ENCODE measurements at regions not wholly inside any gene's neighbourhood (a gene's known extent, or its start where the extent isn't known, plus 50 kb on each side); places are given as distances from the start of the nearest gene placed in this dataset.
"Not testable (repeated sequence)": the region's sequence is repeated elsewhere in the genome, so short reads cannot be mapped to it uniquely, and the experiment has no call there.

DNA sequence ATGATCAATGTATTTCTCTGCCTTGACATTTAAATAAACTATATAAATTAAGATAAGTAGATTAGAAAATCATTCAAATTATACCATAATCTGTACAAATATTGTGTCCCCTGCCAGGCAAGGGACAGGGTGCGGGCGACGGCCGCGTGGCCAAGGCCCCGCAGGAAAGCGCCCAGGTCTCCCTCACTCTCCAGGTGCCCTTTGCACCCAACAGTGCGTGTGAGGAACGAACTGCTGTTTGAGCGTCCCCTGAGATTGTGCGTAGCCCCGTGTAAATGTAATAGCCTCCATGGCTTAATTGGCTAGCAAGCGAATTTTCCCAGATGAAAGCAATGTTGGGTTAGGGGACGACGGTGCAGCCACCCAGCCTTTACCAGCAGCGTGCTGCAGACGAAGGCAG, 161.4 kb downstream of the SYT15 start:
- TF ChIP-seq, protein P1, sequence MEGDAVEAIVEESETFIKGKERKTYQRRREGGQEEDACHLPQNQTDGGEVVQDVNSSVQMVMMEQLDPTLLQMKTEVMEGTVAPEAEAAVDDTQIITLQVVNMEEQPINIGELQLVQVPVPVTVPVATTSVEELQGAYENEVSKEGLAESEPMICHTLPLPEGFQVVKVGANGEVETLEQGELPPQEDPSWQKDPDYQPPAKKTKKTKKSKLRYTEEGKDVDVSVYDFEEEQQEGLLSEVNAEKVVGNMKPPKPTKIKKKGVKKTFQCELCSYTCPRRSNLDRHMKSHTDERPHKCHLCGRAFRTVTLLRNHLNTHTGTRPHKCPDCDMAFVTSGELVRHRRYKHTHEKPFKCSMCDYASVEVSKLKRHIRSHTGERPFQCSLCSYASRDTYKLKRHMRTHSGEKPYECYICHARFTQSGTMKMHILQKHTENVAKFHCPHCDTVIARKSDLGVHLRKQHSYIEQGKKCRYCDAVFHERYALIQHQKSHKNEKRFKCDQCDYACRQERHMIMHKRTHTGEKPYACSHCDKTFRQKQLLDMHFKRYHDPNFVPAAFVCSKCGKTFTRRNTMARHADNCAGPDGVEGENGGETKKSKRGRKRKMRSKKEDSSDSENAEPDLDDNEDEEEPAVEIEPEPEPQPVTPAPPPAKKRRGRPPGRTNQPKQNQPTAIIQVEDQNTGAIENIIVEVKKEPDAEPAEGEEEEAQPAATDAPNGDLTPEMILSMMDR (tag by site-specific recombination; IDR thresholded peaks at IDR 0.05), result not testable (repeated sequence)
- not testable (repeated sequence) for TF ChIP-seq ZNF785 (tag by site-specific recombination; IDR thresholded peaks at IDR 0.05); ZNF10 (tag by site-specific recombination; IDR thresholded peaks at IDR 0.05); ZNF274 (IDR thresholded peaks at IDR 0.05; ENCODE audit: low read length); ZNF274 (tag by site-specific recombination; IDR thresholded peaks at IDR 0.05; ENCODE audit: borderline replicate concordance); ZNF48 (tag by site-specific recombination; IDR thresholded peaks at IDR 0.05); ZNF324 (tag by site-specific recombination; IDR thresholded peaks at IDR 0.05); ZEB2 (tag by site-specific recombination; IDR thresholded peaks at IDR 0.05); ZNF292 (tag by site-specific recombination; IDR thresholded peaks at IDR 0.05; ENCODE audit: borderline replicate concordance, low read depth); MYNN (tag by site-specific recombination; IDR thresholded peaks at IDR 0.05; ENCODE audit: borderline replicate concordance)
- TF ChIP-seq, protein P2, sequence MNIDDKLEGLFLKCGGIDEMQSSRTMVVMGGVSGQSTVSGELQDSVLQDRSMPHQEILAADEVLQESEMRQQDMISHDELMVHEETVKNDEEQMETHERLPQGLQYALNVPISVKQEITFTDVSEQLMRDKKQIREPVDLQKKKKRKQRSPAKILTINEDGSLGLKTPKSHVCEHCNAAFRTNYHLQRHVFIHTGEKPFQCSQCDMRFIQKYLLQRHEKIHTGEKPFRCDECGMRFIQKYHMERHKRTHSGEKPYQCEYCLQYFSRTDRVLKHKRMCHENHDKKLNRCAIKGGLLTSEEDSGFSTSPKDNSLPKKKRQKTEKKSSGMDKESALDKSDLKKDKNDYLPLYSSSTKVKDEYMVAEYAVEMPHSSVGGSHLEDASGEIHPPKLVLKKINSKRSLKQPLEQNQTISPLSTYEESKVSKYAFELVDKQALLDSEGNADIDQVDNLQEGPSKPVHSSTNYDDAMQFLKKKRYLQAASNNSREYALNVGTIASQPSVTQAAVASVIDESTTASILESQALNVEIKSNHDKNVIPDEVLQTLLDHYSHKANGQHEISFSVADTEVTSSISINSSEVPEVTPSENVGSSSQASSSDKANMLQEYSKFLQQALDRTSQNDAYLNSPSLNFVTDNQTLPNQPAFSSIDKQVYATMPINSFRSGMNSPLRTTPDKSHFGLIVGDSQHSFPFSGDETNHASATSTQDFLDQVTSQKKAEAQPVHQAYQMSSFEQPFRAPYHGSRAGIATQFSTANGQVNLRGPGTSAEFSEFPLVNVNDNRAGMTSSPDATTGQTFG (tag by site-specific recombination; IDR thresholded peaks at IDR 0.05; ENCODE audit: borderline replicate concordance), result not testable (repeated sequence)
- TF ChIP-seq, protein P3, sequence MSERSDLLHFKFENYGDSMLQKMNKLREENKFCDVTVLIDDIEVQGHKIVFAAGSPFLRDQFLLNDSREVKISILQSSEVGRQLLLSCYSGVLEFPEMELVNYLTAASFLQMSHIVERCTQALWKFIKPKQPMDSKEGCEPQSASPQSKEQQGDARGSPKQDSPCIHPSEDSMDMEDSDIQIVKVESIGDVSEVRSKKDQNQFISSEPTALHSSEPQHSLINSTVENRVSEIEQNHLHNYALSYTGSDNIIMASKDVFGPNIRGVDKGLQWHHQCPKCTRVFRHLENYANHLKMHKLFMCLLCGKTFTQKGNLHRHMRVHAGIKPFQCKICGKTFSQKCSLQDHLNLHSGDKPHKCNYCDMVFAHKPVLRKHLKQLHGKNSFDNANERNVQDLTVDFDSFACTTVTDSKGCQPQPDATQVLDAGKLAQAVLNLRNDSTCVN (tag by site-specific recombination; optimal IDR thresholded peaks at IDR 0.05), result not testable (repeated sequence)
